HG03135 (cell line): ENCODE measurements at regions not wholly inside any gene's neighbourhood (a gene's known extent, or its start where the extent isn't known, plus 50 kb on each side); places are given as distances from the start of the nearest gene placed in this dataset.
A peak's percentile ranks its signal among the peaks of the same experiment; 100 is the strongest.
"Not testable (repeated sequence)": the region's sequence is repeated elsewhere in the genome, so short reads cannot be mapped to it uniquely, and the experiment has no call there.

Source experiments
- ATAC-seq: cut with Tn5 transposase; IDR thresholded peaks from one replicate; pipeline ENCODE4 v1.9.1; 2021; ENCODE audit warnings: mild to moderate bottlenecking, moderate library complexity; ENCODE audit not compliant: unreplicated experiment

DNA sequence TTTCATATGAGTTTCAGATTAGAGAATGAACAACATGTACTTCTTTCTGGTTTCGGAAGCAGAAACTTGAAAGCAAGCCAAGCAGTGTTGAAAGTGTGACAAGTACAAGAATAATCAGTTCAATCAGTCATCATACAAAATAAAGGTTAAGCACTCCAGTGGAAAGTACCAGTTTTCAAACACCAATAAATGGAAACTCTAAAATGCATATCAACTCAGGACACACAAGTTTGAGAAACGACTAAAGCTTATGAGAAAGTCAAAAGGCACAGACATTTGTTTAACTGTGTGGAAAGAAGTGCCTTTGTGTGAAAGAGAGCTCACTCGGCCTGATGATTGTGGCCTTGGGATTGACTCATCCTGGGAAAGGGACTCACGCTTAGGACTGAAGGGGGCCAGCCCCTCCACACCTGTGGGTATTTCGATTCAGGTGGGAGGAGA is 60.6 kb upstream of the AKR1C1 start:
- ATAC-seq, result peak; percentile 73

DNA sequence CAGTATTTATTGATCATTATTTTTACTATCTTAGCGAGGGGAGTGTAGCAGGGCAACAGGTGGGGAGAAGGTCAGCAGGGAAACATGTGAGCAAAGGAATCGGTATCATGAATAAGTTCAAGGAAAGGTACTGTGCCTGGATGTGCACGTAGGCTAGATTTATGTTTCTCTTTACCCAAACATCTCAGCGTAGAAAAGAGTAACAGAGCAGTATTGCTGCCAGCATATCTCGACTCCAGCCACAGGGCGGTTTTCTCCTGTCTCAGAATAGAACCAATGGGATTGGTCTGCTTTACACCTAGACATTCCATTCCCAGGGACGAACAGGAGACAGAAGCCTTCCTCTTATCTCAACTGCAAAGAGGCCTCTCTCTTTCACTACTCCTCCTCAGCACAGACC is 60.1 kb upstream of the AKR1C1 start:
- not testable (repeated sequence) for ATAC-seq

DNA sequence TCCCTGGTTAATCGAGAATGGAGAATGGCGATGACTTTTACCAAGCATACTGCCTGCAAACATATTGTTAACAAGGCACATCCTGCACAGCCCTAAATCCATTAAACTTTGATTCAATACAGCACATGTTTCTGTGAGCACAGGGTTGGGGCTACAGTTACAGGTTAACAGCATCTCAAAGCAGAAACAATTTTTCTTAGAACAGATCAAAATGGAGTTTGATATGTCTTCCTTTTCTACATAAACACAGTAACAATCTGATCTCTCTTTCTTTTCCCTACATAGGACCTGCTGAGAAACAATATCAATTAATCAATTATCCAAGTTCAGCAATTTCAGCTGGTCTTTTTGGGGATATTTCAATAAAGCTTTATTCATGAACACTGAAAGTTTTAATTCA is 59.5 kb upstream of the AKR1C1 start:
- not testable (repeated sequence) for ATAC-seq

DNA sequence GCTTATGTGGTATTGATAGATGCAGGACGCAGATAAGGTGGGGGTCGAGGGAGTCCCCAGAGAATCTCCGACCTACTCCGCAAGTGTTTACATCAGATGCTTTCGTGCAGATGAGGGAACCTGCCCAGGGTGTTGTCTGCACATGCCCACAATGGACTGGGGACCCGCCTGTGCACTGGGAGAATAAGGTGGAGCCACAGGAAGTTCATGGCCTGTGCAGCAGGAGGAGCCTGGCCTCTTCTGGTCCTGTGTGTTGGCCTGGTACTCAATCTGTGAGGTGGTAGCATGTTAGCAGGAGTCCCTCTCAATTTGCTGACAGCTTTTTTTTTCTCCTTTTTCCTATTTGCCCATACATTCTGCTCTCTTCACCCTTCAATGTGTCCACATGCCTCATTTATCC is 54.1 kb upstream of the AKR1C1 start:
- ATAC-seq, result no peak
